Hepatocyte (in vitro differentiated cells): ENCODE measurements at regions not wholly inside any gene's neighbourhood (a gene's known extent, or its start where the extent isn't known, plus 50 kb on each side); places are given as distances from the start of the nearest gene placed in this dataset.

Experiments
- DNase-seq: peaks from one replicate; pipeline ENCODE4 v3.0.0-alpha.2; 2016; ENCODE audit warnings: low spot score
- H2AFZ ChIP-seq: fragments of 200-600 bp; sonication (generic); 2 replicates; pipeline ENCODE4 v1.6.0; 2016; ENCODE audit warnings: antibody characterized with exemption, mild to moderate bottlenecking
- H3K27ac ChIP-seq: fragments of 200-600 bp; sonication (generic); 2 replicates; pipeline ENCODE4 v1.5.1; 2016; ENCODE audit warnings: mild to moderate bottlenecking
- H3K27me3 ChIP-seq: fragments of 200-600 bp; sonication (generic); 2 replicates; pipeline ENCODE4 v1.6.1; 2016
- H3K36me3 ChIP-seq: fragments of 200-600 bp; sonication (generic); replicated peaks from 2 replicates; pipeline ENCODE4 v1.5.1; 2016; ENCODE audit warnings: low read depth; ENCODE audit not compliant: insufficient read depth
- H3K4me1 ChIP-seq: fragments of 200-600 bp; sonication (generic); 2 replicates; pipeline ENCODE4 v1.5.1; 2016; ENCODE audit warnings: mild to moderate bottlenecking, moderate library complexity; ENCODE audit not compliant: insufficient read depth
- H3K4me2 ChIP-seq: fragments of 200-600 bp; sonication (generic); 2 replicates; pipeline ENCODE4 v1.6.0; 2016
- H3K4me3 ChIP-seq: fragments of 200-600 bp; sonication (generic); 2 replicates; pipeline ENCODE4 v1.5.1; 2016; ENCODE audit warnings: mild to moderate bottlenecking
- H3K79me2 ChIP-seq: fragments of 200-600 bp; sonication (generic); 2 replicates; pipeline ENCODE4 v1.6.0; 2017; ENCODE audit warnings: mild to moderate bottlenecking
- H3K9me2 ChIP-seq: fragments of 200-600 bp; sonication (generic); replicated peaks from 2 replicates; pipeline ENCODE4 v1.6.0; 2017; ENCODE audit warnings: mild to moderate bottlenecking; ENCODE audit not compliant: insufficient read depth
- H3K9me3 ChIP-seq: fragments of 200-600 bp; sonication (generic); 2 replicates; pipeline ENCODE4 v1.5.1; 2016; ENCODE audit warnings: low read depth, mild to moderate bottlenecking
- H4K20me1 ChIP-seq: fragments of 200-600 bp; sonication (generic); 2 replicates; pipeline ENCODE4 v1.6.0; 2016; ENCODE audit warnings: mild to moderate bottlenecking; ENCODE audit not compliant: insufficient read depth, poor library complexity, severe bottlenecking
- CTCF ChIP-seq: fragments of 200-600 bp; sonication (generic); IDR thresholded peaks from 2 replicates; pipeline ENCODE4 v1.5.1; 2016; ENCODE audit warnings: antibody characterized with exemption, mild to moderate bottlenecking; ENCODE audit not compliant: poor library complexity
- EZH2 ChIP-seq: fragments of 200-600 bp; sonication (generic); IDR thresholded peaks from 2 replicates; pipeline ENCODE4 v1.6.1; 2016; ENCODE audit warnings: antibody characterized with exemption, mild to moderate bottlenecking, borderline replicate concordance
- EZH2phosphoT487 ChIP-seq: fragments of 200-600 bp; sonication (generic); IDR thresholded peaks from one replicate; pipeline ENCODE4 v1.6.1; 2018; ENCODE audit warnings: antibody characterized with exemption, mild to moderate bottlenecking, low read depth, moderate library complexity; ENCODE audit not compliant: unreplicated experiment, severe bottlenecking
- WGBS: methylation state at CpG from one replicate; pipeline ENCODE4 v1.1.6; 2016; ENCODE audit warnings: low lambda C conversion rate; ENCODE audit errors: missing lambda C conversion rate; 5-methylcytosine and 5-hydroxymethylcytosine counted together

GRCh38 chr7:25795824-25796235 lies 356.2 kb upstream of the NFE2L3 start:
- no peak overlapping the region for H3K27ac ChIP-seq
- TF ChIP-seq CTCF (no peak), EZH2phosphoT487 (no peak), EZH2 (no peak)
- 83% methylated on average over 2 of the region's 2 CpGs for WGBS
- H3K4me1 ChIP-seq = no peaks in the 10 kb centered on the region
- DNase-seq = no peak
- no peaks in the 10 kb centered on the region for H3K79me2 ChIP-seq
- no peaks in the 10 kb centered on the region for H3K9me2 ChIP-seq
- no peaks in the 10 kb centered on the region for H3K27me3 ChIP-seq
- no peaks in the 10 kb centered on the region for H4K20me1 ChIP-seq
- no peaks in the 10 kb centered on the region for H3K36me3 ChIP-seq
- no peak overlapping the region for H2AFZ ChIP-seq
- H3K4me3 ChIP-seq = no peak overlapping the region
- no peaks in the 10 kb centered on the region for H3K9me3 ChIP-seq
- H3K4me2 ChIP-seq = no peak overlapping the region

- Histone ChIP-seq H3K79me2 (no peaks in the 10 kb centered on the region), H3K4me2 (no peak overlapping the region), H2AFZ (no peak overlapping the region), H3K36me3 (no peaks in the 10 kb centered on the region), H3K4me1 (no peaks in the 10 kb centered on the region), H3K9me2 (no peaks in the 10 kb centered on the region), H3K4me3 (no peak overlapping the region), H3K27ac (no peak overlapping the region), H3K27me3 (no peaks in the 10 kb centered on the region), H3K9me3 (no peaks in the 10 kb centered on the region), H4K20me1 (no peaks in the 10 kb centered on the region)
- TF ChIP-seq CTCF (no peak), EZH2 (no peak), EZH2phosphoT487 (no peak)
- 100% methylated on average over 1 of the region's 1 CpG for WGBS
- DNase-seq = no peak
Observed at GRCh38 chr7:25798344-25798743, 353.7 kb upstream of the NFE2L3 start.

GRCh38 chr7:25801214-25801613 lies 350.8 kb upstream of the NFE2L3 start:
- H3K36me3 ChIP-seq = no peaks in the 10 kb centered on the region
- no peak for DNase-seq
- H3K9me2 ChIP-seq = no peaks in the 10 kb centered on the region
- no peaks in the 10 kb centered on the region for H3K79me2 ChIP-seq
- no peak overlapping the region for H3K4me2 ChIP-seq
- no peaks in the 10 kb centered on the region for H4K20me1 ChIP-seq
- H2AFZ ChIP-seq = no peak overlapping the region
- TF ChIP-seq CTCF (no peak), EZH2 (no peak), EZH2phosphoT487 (no peak)
- 92% methylated on average over 3 of the region's 3 CpGs for WGBS
- no peaks in the 10 kb centered on the region for H3K27me3 ChIP-seq
- no peak overlapping the region for H3K4me3 ChIP-seq
- no peak overlapping the region for H3K27ac ChIP-seq
- H3K9me3 ChIP-seq = no peaks in the 10 kb centered on the region
- no peaks in the 10 kb centered on the region for H3K4me1 ChIP-seq

- Histone ChIP-seq H3K9me2 (no peaks in the 10 kb centered on the region), H3K27me3 (no peaks in the 10 kb centered on the region), H3K36me3 (no peaks in the 10 kb centered on the region), H3K9me3 (no peaks in the 10 kb centered on the region), H3K4me2 (no peak overlapping the region), H2AFZ (no peak overlapping the region), H3K79me2 (no peaks in the 10 kb centered on the region), H3K4me1 (peaks cover 6% of the 10 kb centered on the region), H3K27ac (no peak overlapping the region), H4K20me1 (no peaks in the 10 kb centered on the region), H3K4me3 (no peak overlapping the region)
- no peak for DNase-seq
- WGBS = 95% methylated on average over 3 of the region's 3 CpGs
- TF ChIP-seq EZH2phosphoT487 = no peak
- TF ChIP-seq EZH2 = no peak
- TF ChIP-seq CTCF = no peak
Observed at GRCh38 chr7:25802057-25802456, 349.9 kb upstream of the NFE2L3 start.
